Right atrium auricular region (tissue), 2 donors: ENCODE measurements at regions not wholly inside any gene's neighbourhood (a gene's known extent, or its start where the extent isn't known, plus 50 kb on each side); places are given as distances from the start of the nearest gene placed in this dataset.

Source experiments
- DNase-seq: peaks from one replicate; pipeline ENCODE4 v3.0.0-alpha.2; 2019; ENCODE audit warnings: low spot score
- H3K27ac ChIP-seq, 2 donors: fragments of 200-600 bp; sonication (generic); 1 replicate in 1 of 2; 2 replicates in 1 of 2; pipeline ENCODE4 v1.5.1; 2016 to 2019
- H3K27me3 ChIP-seq, 2 donors: fragments of 200-600 bp; sonication (generic); one replicate each; pipeline versions ENCODE4 v1.5.1 to v1.6.0; 2017 to 2019
- H3K36me3 ChIP-seq: fragments of 200-600 bp; sonication (generic); one replicate; pipeline ENCODE4 v1.5.1; 2016
- H3K4me1 ChIP-seq, 2 donors: fragments of 200-600 bp; sonication (generic); one replicate each; pipeline versions ENCODE4 v1.5.1 to v1.6.0; 2017 to 2019
- H3K4me3 ChIP-seq, 2 donors: fragments of 200-600 bp; sonication (generic); 1 replicate in 1 of 2; 2 replicates in 1 of 2; pipeline ENCODE4 v1.5.1; 2017 to 2019; ENCODE audit warnings: mild to moderate bottlenecking in 1 of 2, moderate library complexity in 1 of 2
- H3K9me3 ChIP-seq, 2 donors: fragments of 200-600 bp; sonication (generic); one replicate each; pipeline ENCODE4 v1.5.1; 2019
- TF ChIP-seq, protein P1 (sequence below), 2 donors: fragments of 200-600 bp; sonication (generic); IDR thresholded peaks; one replicate each; pipeline ENCODE4 v1.5.1; 2019; ENCODE audit warnings: antibody characterized with exemption in 2 of 2

DNA sequence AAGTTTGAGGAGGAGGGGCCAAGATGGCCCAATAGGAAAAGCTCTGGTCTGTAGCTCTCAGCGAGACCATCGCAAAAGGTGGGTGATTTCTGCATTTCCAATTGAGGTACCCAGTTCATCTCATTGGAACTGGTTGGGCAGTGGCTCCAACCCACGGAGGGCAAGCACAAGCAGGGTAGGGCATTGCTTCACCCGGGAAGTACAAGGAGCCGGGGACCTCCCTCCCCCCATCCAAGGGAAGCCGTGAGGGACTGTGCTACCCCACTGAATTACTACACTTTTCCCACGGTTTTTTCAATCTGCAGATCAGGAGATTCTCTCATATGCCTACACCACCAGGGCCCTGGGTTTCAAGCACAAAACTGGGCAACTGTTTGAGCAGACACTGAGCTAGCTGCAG is 58.0 kb upstream of the EFCAB3 start:
- Histone ChIP-seq H3K27me3 (no peaks in the 10 kb centered on the region), H3K36me3 (no peaks in the 10 kb centered on the region), H3K9me3 (no peaks in the 10 kb centered on the region), H3K4me1 (no peaks in the 10 kb centered on the region), H3K27ac (no peak overlapping the region), H3K4me3 (no peak overlapping the region)
- TF ChIP-seq, protein P1, sequence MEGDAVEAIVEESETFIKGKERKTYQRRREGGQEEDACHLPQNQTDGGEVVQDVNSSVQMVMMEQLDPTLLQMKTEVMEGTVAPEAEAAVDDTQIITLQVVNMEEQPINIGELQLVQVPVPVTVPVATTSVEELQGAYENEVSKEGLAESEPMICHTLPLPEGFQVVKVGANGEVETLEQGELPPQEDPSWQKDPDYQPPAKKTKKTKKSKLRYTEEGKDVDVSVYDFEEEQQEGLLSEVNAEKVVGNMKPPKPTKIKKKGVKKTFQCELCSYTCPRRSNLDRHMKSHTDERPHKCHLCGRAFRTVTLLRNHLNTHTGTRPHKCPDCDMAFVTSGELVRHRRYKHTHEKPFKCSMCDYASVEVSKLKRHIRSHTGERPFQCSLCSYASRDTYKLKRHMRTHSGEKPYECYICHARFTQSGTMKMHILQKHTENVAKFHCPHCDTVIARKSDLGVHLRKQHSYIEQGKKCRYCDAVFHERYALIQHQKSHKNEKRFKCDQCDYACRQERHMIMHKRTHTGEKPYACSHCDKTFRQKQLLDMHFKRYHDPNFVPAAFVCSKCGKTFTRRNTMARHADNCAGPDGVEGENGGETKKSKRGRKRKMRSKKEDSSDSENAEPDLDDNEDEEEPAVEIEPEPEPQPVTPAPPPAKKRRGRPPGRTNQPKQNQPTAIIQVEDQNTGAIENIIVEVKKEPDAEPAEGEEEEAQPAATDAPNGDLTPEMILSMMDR (IDR thresholded peaks at IDR 0.05): no peak
- DNase-seq: no peak

DNA sequence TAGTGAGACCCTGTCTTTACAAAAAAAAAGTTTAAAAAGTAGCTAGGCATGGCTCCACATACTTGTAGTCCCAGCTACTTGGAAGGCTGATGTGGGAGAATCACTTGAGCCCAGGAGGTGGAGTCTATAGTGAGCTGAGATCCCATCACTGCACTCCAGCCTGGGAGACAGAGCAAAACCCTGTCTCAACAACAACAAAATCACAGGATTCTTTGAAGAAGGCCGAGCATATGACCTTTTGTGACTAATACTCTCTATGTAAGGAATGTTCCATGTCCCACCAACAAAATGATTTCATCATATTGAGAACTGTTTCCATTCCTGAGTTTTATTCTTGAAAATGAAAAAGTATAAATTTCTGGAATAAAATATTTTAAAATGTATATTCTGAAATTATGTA is 58.9 kb upstream of the EFCAB3 start:
- Histone ChIP-seq H3K4me1 (no peaks in the 10 kb centered on the region), H3K27me3 (no peaks in the 10 kb centered on the region), H3K27ac (no peak overlapping the region), H3K9me3 (no peaks in the 10 kb centered on the region), H3K4me3 (no peak overlapping the region), H3K36me3 (no peaks in the 10 kb centered on the region)
- DNase-seq: no peak
- TF ChIP-seq, protein P1 (IDR thresholded peaks at IDR 0.05): no peak

DNA sequence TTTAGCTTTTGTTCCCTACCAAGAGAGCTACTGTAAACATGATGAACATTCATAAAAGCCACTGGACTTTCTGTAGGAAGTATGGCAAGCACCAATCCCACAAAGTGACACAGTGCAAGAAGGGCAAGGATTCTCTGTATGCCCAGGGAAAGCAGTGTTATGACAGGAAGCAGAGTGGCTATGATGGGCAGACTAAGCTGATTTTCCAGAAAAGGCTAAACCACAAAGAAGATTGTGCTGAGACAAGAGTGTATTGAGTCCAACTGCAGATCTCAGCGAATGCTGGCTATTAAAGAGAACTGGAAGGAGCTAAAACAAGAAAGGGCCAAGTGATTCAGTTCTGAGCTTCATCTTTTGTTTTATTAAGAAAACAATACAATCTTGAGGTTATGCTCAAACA is 60.5 kb upstream of the EFCAB3 start:
- DNase-seq: no peak
- no peaks in the 10 kb centered on the region for H3K36me3 ChIP-seq
- no peak overlapping the region for H3K4me3 ChIP-seq
- H3K4me1 ChIP-seq: no peaks in the 10 kb centered on the region
- H3K9me3 ChIP-seq: no peaks in the 10 kb centered on the region
- TF ChIP-seq, protein P1 (IDR thresholded peaks at IDR 0.05): no peak
- H3K27ac ChIP-seq: no peak overlapping the region
- no peaks in the 10 kb centered on the region for H3K27me3 ChIP-seq

DNA sequence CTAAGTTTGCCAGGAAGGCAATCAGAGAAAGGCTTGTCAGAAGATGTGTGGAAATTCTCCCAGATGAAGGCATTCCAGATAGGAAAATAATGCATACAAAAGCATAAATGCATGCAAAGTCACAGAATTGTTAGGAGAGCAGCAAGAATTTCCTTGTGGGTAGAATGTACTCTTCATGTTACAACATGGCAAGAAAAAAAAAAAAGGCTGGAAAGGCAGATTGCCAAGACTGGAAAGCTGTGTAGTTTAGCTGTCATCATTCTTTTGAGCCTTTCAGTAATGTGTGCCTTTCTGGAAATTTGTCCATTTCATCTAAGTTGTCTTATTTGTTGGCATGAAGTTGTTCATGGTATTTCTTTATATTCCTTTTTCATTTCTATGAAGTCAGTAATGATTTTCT is 71.0 kb upstream of the EFCAB3 start:
- DNase-seq: no peak
- Histone ChIP-seq H3K9me3 (no peaks in the 10 kb centered on the region), H3K36me3 (no peaks in the 10 kb centered on the region), H3K27ac (no peak overlapping the region), H3K27me3 (no peaks in the 10 kb centered on the region), H3K4me1 (no peaks in the 10 kb centered on the region), H3K4me3 (no peak overlapping the region)
- TF ChIP-seq, protein P1 (IDR thresholded peaks at IDR 0.05): no peak

DNA sequence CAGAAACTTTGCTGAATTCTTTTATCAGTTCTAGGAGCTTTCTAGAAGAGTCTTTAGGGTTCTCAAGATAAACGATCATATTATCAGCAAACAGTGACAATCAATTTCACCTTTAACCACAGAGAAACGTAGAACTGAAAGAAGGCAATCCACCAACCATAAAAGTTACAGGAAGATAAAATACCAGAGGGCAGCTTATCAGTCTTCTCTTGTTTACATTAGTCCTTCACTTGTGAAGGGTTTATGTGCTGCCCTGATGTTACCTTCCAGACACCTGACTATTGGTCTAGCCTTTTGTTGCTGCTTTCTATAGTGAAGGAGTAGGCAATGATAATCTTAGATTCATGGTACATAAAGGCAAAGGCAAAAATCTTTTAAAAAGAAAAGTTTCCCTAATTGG is 73.2 kb upstream of the EFCAB3 start:
- TF ChIP-seq, protein P1 (IDR thresholded peaks at IDR 0.05): no peak
- Histone ChIP-seq H3K4me3 (no peak overlapping the region), H3K36me3 (no peaks in the 10 kb centered on the region), H3K9me3 (peaks cover 0 to under 1% of the 10 kb centered on the region in 2 donors), H3K4me1 (no peaks in the 10 kb centered on the region), H3K27ac (no peak overlapping the region), H3K27me3 (no peaks in the 10 kb centered on the region)
- no peak for DNase-seq

DNA sequence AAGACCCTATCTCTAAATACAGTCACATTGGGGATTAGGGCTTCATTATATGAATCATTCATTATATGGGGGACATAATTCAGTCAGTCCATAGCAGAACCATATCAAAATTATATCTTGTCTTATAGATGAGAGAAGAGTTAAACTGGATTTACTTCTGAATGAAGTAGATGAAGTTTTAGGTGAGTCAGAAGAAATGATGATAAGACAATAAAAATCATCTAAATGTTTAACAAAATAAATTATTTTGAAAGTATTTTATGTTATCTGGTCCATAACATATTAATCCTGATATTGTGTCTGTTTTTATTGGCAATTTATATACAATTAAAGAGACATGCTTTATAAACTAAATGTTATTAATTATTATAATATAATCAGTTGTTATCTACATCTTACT is 76.9 kb upstream of the EFCAB3 start:
- no peak for DNase-seq
- Histone ChIP-seq H3K9me3 (peaks cover 0 to 8% of the 10 kb centered on the region in 2 donors), H3K36me3 (no peaks in the 10 kb centered on the region), H3K27ac (no peak overlapping the region), H3K4me3 (no peak overlapping the region), H3K27me3 (no peaks in the 10 kb centered on the region), H3K4me1 (no peaks in the 10 kb centered on the region)
- TF ChIP-seq, protein P1 (IDR thresholded peaks at IDR 0.05): no peak
